ENCODE measurements at regions not wholly inside any gene's neighbourhood (a gene's known extent, or its start where the extent isn't known, plus 50 kb on each side); places are given as distances from the start of the nearest gene placed in this dataset.

DNA sequence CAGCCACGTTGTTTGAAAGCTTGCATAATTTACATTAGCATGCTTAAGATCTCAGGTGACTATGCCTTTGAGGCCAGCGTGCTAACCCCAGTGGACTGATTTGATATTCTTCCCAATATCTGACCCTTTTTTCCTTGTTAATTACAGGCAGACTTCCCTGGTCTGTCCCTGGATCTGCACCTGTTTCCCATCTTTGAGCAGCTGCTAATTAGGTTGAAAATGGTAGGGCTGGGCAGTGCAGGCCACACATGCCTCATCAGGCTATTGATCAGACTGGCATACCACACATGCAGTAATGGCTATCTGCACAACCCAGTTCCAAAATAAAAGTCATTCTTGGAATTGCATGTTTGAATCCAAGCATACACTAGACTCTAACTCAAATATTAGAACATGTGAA, 164.3 kb upstream of the TFAP2D start:
- Histone ChIP-seq H3K4me2 (no peak overlapping the region), H3K27me3 (ENCODE audit: insufficient read depth) (no peaks in the 10 kb centered on the region), H3K4me3 (ENCODE audit: low read depth in 2 of 2, low read length in 1 of 2) (no peak overlapping the region), H3K9me3 (no peaks in the 10 kb centered on the region), H3K27ac (ENCODE audit: low read depth in 2 of 2, low read length in 1 of 2) (no peak overlapping the region; a peak in 1 of 4 replicates), H2AFZ (ENCODE audit: low read depth) (no peak overlapping the region), H3K9me2 (no peaks in the 10 kb centered on the region), H3K4me1 (ENCODE audit: control insufficient read depth in 1 of 2, insufficient read depth in 2 of 2, low read depth in 1 of 2, low read length in 1 of 2) (peaks cover 0 to 4% of the 10 kb centered on the region in 2 experiments; a peak in 2 of 4 replicates), H3K79me2 (ENCODE audit: insufficient read depth) (no peaks in the 10 kb centered on the region), H3F3A (replicated peaks; ENCODE audit: insufficient read depth) (no peaks in the 10 kb centered on the region), H4K20me1 (ENCODE audit: insufficient read depth) (no peaks in the 10 kb centered on the region), H3K36me3 (replicated peaks in 1 of 2; ENCODE audit: control insufficient read depth in 1 of 2, insufficient read depth in 2 of 2, low read length in 1 of 2) (no peaks in the 10 kb centered on the region), H3K9ac (no peak overlapping the region)
- POLR2A ChIA-PET, result no interaction called here
- no peak for DNase-seq
- TF ChIP-seq RAD21 (IDR thresholded peaks at IDR 0.05; ENCODE audit: low read length), result no peak
- peak in 1 of 2 experiments; percentile 21; a peak in 1 of 4 replicates for TF ChIP-seq EP300 (IDR thresholded peaks at IDR 0.05; ENCODE audit: borderline replicate concordance in 1 of 2, low read depth in 1 of 2, low read length in 1 of 2)
- 25% methylated on average over 2 of the region's 2 CpGs for WGBS (ENCODE audit: low lambda C conversion rate)
- CTCF ChIA-PET, result no interaction called here

DNA sequence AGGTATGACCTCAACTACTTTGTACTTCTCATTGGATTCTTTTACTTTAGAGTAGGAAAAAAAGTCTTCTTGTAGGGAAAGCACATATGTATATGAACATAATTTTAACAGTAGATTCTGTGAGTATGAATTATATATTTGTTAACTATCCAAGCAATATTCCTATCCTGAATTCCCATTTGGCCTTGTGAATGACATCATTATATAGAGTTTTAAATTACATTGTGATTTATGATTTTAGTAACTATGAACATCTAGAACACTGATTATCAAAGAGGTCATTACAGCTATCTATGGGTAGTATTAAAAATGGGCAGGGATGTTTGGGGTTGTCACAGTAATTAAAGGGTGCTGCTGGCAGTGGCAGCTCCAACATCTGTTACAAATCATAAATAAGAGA, 163.9 kb upstream of the TFAP2D start:
- Histone ChIP-seq H3K79me2 (ENCODE audit: insufficient read depth) (no peaks in the 10 kb centered on the region), H3K4me2 (no peak overlapping the region), H3K36me3 (replicated peaks in 1 of 2; ENCODE audit: control insufficient read depth in 1 of 2, insufficient read depth in 2 of 2, low read length in 1 of 2) (no peaks in the 10 kb centered on the region), H3K27ac (ENCODE audit: low read depth in 2 of 2, low read length in 1 of 2) (no peak overlapping the region; a peak in 1 of 4 replicates), H4K20me1 (ENCODE audit: insufficient read depth) (no peaks in the 10 kb centered on the region), H3K4me3 (ENCODE audit: low read depth in 2 of 2, low read length in 1 of 2) (no peak overlapping the region), H3K9me2 (no peaks in the 10 kb centered on the region), H3K9me3 (no peaks in the 10 kb centered on the region), H3K9ac (no peak overlapping the region), H2AFZ (ENCODE audit: low read depth) (no peak overlapping the region), H3F3A (replicated peaks; ENCODE audit: insufficient read depth) (no peaks in the 10 kb centered on the region), H3K4me1 (ENCODE audit: control insufficient read depth in 1 of 2, insufficient read depth in 2 of 2, low read depth in 1 of 2, low read length in 1 of 2) (peaks cover 0 to 4% of the 10 kb centered on the region in 2 experiments; a peak in 2 of 4 replicates), H3K27me3 (ENCODE audit: insufficient read depth) (no peaks in the 10 kb centered on the region)
- POLR2A ChIA-PET, result no interaction called here
- CTCF ChIA-PET, result no interaction called here
- no peak for DNase-seq
- TF ChIP-seq NRF1 (IDR thresholded peaks at IDR 0.05; ENCODE audit: low read depth, low read length), result no peak
- no peak for TF ChIP-seq GABPA (IDR thresholded peaks at IDR 0.05; ENCODE audit: low read depth)
- TF ChIP-seq, protein P1, sequence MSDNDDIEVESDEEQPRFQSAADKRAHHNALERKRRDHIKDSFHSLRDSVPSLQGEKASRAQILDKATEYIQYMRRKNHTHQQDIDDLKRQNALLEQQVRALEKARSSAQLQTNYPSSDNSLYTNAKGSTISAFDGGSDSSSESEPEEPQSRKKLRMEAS (IDR thresholded peaks at IDR 0.05; ENCODE audit: low read depth), result no peak
- TF ChIP-seq, protein P2, sequence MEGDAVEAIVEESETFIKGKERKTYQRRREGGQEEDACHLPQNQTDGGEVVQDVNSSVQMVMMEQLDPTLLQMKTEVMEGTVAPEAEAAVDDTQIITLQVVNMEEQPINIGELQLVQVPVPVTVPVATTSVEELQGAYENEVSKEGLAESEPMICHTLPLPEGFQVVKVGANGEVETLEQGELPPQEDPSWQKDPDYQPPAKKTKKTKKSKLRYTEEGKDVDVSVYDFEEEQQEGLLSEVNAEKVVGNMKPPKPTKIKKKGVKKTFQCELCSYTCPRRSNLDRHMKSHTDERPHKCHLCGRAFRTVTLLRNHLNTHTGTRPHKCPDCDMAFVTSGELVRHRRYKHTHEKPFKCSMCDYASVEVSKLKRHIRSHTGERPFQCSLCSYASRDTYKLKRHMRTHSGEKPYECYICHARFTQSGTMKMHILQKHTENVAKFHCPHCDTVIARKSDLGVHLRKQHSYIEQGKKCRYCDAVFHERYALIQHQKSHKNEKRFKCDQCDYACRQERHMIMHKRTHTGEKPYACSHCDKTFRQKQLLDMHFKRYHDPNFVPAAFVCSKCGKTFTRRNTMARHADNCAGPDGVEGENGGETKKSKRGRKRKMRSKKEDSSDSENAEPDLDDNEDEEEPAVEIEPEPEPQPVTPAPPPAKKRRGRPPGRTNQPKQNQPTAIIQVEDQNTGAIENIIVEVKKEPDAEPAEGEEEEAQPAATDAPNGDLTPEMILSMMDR (IDR thresholded peaks at IDR 0.05), result no peak
- TF ChIP-seq FOXM1 (IDR thresholded peaks at IDR 0.05; ENCODE audit: low read depth), result no peak

DNA sequence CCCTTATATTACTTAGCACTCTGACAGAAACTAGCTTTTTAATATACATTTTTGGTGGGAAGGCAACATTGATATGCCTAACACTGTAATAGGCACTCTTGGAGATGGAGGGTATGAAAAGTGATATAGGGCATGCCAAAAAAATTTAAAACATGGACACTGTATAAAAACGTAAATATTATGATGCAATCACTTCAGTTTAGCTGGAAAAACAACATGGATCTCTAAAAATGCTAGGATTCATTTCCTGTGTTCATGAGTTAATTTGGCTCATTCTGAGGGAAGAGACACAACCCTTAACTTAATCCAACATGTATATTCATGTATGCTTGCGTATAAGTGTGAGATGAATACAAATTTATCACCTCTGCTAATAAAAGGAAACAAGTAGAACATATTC, 157.3 kb upstream of the TFAP2D start:
- TF ChIP-seq, protein P3, sequence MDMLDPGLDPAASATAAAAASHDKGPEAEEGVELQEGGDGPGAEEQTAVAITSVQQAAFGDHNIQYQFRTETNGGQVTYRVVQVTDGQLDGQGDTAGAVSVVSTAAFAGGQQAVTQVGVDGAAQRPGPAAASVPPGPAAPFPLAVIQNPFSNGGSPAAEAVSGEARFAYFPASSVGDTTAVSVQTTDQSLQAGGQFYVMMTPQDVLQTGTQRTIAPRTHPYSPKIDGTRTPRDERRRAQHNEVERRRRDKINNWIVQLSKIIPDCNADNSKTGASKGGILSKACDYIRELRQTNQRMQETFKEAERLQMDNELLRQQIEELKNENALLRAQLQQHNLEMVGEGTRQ (IDR thresholded peaks at IDR 0.05; ENCODE audit: borderline replicate concordance, low read depth, low read length), result no peak

More for the DNA sequence above, 157.3 kb upstream of the TFAP2D start:
- Histone ChIP-seq H3K9me3 (no peaks in the 10 kb centered on the region), H3K27ac (ENCODE audit: low read depth in 2 of 2, low read length in 1 of 2) (no peak overlapping the region), H3K36me3 (replicated peaks in 1 of 2; ENCODE audit: control insufficient read depth in 1 of 2, insufficient read depth in 2 of 2, low read length in 1 of 2) (no peaks in the 10 kb centered on the region), H3K9ac (no peak overlapping the region), H3K79me2 (ENCODE audit: insufficient read depth) (no peaks in the 10 kb centered on the region), H4K20me1 (ENCODE audit: insufficient read depth) (no peaks in the 10 kb centered on the region), H3K27me3 (ENCODE audit: insufficient read depth) (no peaks in the 10 kb centered on the region), H3K4me2 (no peak overlapping the region), H3K9me2 (no peaks in the 10 kb centered on the region), H3K4me3 (ENCODE audit: low read depth in 2 of 2, low read length in 1 of 2) (no peak overlapping the region), H3F3A (replicated peaks; ENCODE audit: insufficient read depth) (no peaks in the 10 kb centered on the region), H2AFZ (ENCODE audit: low read depth) (no peak overlapping the region), H3K4me1 (ENCODE audit: control insufficient read depth in 1 of 2, insufficient read depth in 2 of 2, low read depth in 1 of 2, low read length in 1 of 2) (no peaks in the 10 kb centered on the region; a peak in 1 of 4 replicates)
- POLR2A ChIA-PET, result no interaction called here
- 4% methylated on average over 2 of the region's 2 CpGs for WGBS (ENCODE audit: low lambda C conversion rate)
- DNase-seq, result no peak
- CTCF ChIA-PET, result interaction anchor here (0.8 to 1.1 kb wide), 2 partner anchors 10 to 316 kb away, joined by 3 read pairs; no protein-coding TSS in a partner anchor
